Endothelial cell of umbilical vein (primary cell): ENCODE measurements at regions not wholly inside any gene's neighbourhood (a gene's known extent, or its start where the extent isn't known, plus 50 kb on each side); places are given as distances from the start of the nearest gene placed in this dataset.

Experiments used
- BruUV-seq: library from RNA; stranded (reverse); fragments of 400-500 nt; replicated peaks from 2 replicates; lab custom pipeline; 2021; lab: Mats Ljungman, UMichigan
- CTCF ChIA-PET: fragments of 300-600, 350-600 bp; sonication (Branson Sonifier 250); formaldehyde crosslinking; loops from one replicate; lab custom pipeline; 2021; ENCODE audit warnings: antibody characterized with exemption, inconsistent platforms; lab: Charles Lee
- POLR2A ChIA-PET: fragments of 300-600, 350-600 bp; sonication (Branson Sonifier 250); formaldehyde crosslinking; loops from one replicate; lab custom pipeline; 2021; ENCODE audit warnings: antibody characterized with exemption, inconsistent platforms; lab: Charles Lee
- DNase-seq: peaks from one replicate; pipeline ENCODE4 v3.0.0-alpha.2; 2011; ENCODE audit warnings: low read depth, low spot score
- FAIRE-seq: peaks from 2 replicates; lab custom pipeline; 2011; peaks lifted over from hg19 to GRCh38; lab: Jason Lieb, UNC
- H2AFZ ChIP-seq: 2 replicates; pipeline ENCODE4 v1.6.0; 2012; ENCODE audit warnings: low read depth, low read length, control low read depth, inconsistent platforms
- H3K27ac ChIP-seq: 2 replicates; pipeline ENCODE4 v1.5.1; 2011; ENCODE audit warnings: low read depth, mild to moderate bottlenecking, control low read depth, low read length, moderate library complexity; ENCODE audit not compliant: insufficient read depth
- H3K27me3 ChIP-seq, 2 experiments: 2 replicates each; pipeline versions ENCODE4 v1.6.0 to v1.6.1; 2011; ENCODE audit warnings: low read length in 2 of 2, mixed read lengths in 1 of 2; ENCODE audit not compliant: control insufficient read depth in 2 of 2, insufficient read depth in 2 of 2
- H3K36me3 ChIP-seq, 2 experiments: 2 replicates in 1 of 2; 3 replicates in 1 of 2; pipeline ENCODE4 v1.5.1; 2011; ENCODE audit warnings: low read length in 2 of 2, mild to moderate bottlenecking in 1 of 2, moderate library complexity in 1 of 2; ENCODE audit not compliant: control insufficient read depth in 2 of 2, insufficient read depth in 2 of 2; ENCODE audit errors: extremely low read depth in 1 of 2
- H3K4me1 ChIP-seq: 3 replicates; pipeline ENCODE4 v1.5.1; 2011; ENCODE audit warnings: mild to moderate bottlenecking, low read length; ENCODE audit not compliant: control insufficient read depth, insufficient read depth; ENCODE audit errors: extremely low read depth
- H3K4me2 ChIP-seq: 2 replicates; pipeline ENCODE4 v1.6.1; 2011; ENCODE audit warnings: low read length, control low read depth, mixed read lengths; ENCODE audit not compliant: insufficient read depth
- H3K4me3 ChIP-seq, 3 experiments: fragments of 200-600 bp in 1 of 3; sonication (generic), shearing (Covaris generic) in 1 of 3; replicated peaks in 1 of 3; 2 replicates each; pipeline ENCODE4 v1.5.1; 2011 to 2016; ENCODE audit warnings: control low read depth in 3 of 3, low read length in 3 of 3, mild to moderate bottlenecking in 2 of 3, inconsistent platforms in 1 of 3, low read depth in 1 of 3, moderate library complexity in 1 of 3; ENCODE audit not compliant: insufficient read depth in 1 of 3
- H3K79me2 ChIP-seq: 2 replicates; pipeline ENCODE4 v1.6.0; 2012; ENCODE audit warnings: low read length, inconsistent platforms; ENCODE audit not compliant: control insufficient read depth, insufficient read depth
- H3K9ac ChIP-seq: replicated peaks from 2 replicates; pipeline ENCODE3; 2011; ENCODE audit warnings: low read length, control low read depth; ENCODE audit not compliant: insufficient read depth; ENCODE audit errors: extremely low read depth
- H3K9me1 ChIP-seq: replicated peaks from 3 replicates; pipeline ENCODE4 v1.6.0; 2011; ENCODE audit warnings: mild to moderate bottlenecking, low read length; ENCODE audit not compliant: control insufficient read depth, insufficient read depth; ENCODE audit errors: extremely low read depth
- H3K9me3 ChIP-seq: replicated peaks from 2 replicates; pipeline ENCODE4 v1.5.1; 2012; ENCODE audit warnings: low read length, inconsistent platforms; ENCODE audit not compliant: control insufficient read depth, insufficient read depth
- H4K20me1 ChIP-seq: replicated peaks from 2 replicates; pipeline ENCODE3; 2011; ENCODE audit warnings: mild to moderate bottlenecking, low read length; ENCODE audit not compliant: control insufficient read depth, insufficient read depth; ENCODE audit errors: extremely low read depth
- EZH2 ChIP-seq: IDR thresholded peaks from 2 replicates; pipeline ENCODE4 v1.6.1; 2012; ENCODE audit warnings: borderline replicate concordance, low read depth, mild to moderate bottlenecking, moderate library complexity, low read length, inconsistent platforms; ENCODE audit not compliant: severe bottlenecking
- FOS ChIP-seq: IDR thresholded peaks from 2 replicates; pipeline ENCODE4 v1.6.1; 2011; ENCODE audit warnings: mild to moderate bottlenecking, low read length, moderate library complexity, borderline replicate concordance; ENCODE audit not compliant: insufficient read depth
- GATA2 ChIP-seq: IDR thresholded peaks from 2 replicates; pipeline ENCODE4 v1.7.0; 2011; ENCODE audit warnings: low read depth, mild to moderate bottlenecking, moderate library complexity, mixed read lengths, low read length; ENCODE audit not compliant: insufficient read length, insufficient read depth
- JUN ChIP-seq: IDR thresholded peaks from 2 replicates; pipeline ENCODE4 v1.6.1; 2011; ENCODE audit warnings: borderline replicate concordance, low read depth; ENCODE audit not compliant: insufficient read length, insufficient read depth
- MYC ChIP-seq: IDR thresholded peaks from one replicate; pipeline ENCODE4 v1.6.1; 2011; ENCODE audit warnings: mild to moderate bottlenecking, low read depth, low read length
- POLR2A ChIP-seq: IDR thresholded peaks from 2 replicates; pipeline ENCODE4 v1.6.1; 2012; ENCODE audit warnings: low read depth, mild to moderate bottlenecking, control low read depth, low read length
- POLR2AphosphoS5 ChIP-seq: IDR thresholded peaks from 2 replicates; pipeline ENCODE4 v1.6.1; 2012; ENCODE audit warnings: low read depth, mild to moderate bottlenecking, control low read depth, low read length, moderate library complexity; ENCODE audit not compliant: insufficient read depth
- dilution Hi-C: fragments of 300-500 bp; cut with MboI; formaldehyde crosslinking; loops from one replicate; pipeline ENCODE4 v1.15.0; 2019; ENCODE audit warnings: low sequenced_read_pairs; ENCODE audit not compliant: extremely low pct_ligation_motif_present
- intact Hi-C: fragments of 100-400 bp; cut with micrococcal nuclease; formaldehyde crosslinking; loops from one replicate; pipeline ENCODE4 v1.10.0; 2022
- TF ChIP-seq, protein P1 (sequence below), 2 donors: IDR thresholded peaks; 1 replicate in 1 of 2; 2 replicates in 1 of 2; pipeline ENCODE4 v1.5.1; 2011; ENCODE audit warnings: low read length in 2 of 2, mild to moderate bottlenecking in 2 of 2, moderate library complexity in 2 of 2, control low read depth in 1 of 2, inconsistent platforms in 1 of 2, low read depth in 1 of 2; ENCODE audit not compliant: insufficient read depth in 1 of 2; ENCODE audit errors: extremely low read depth in 1 of 2
- TF ChIP-seq, protein P2 (sequence below): IDR thresholded peaks from 2 replicates; pipeline ENCODE4 v1.6.1; 2011; ENCODE audit not compliant: insufficient read depth, insufficient read length

DNA sequence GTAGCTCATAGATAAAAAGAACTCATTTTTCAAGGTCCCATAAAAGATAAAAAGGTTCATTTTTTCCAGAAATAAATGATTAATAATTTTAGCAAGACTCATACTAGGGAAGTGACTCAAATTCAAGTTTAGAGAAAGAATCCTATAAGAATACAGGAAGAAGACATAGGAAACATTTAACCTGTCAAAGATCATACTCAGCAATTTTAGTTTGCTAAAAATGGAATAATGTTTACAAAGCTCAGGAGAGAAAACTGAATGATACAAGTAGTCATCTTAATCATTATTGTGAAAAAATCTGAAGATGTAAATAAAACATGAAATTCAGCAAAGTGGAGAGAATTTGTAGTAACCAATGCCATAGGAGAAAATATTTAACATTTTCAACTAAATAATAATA is 926.6 kb downstream of the TBC1D32 start:
- intact Hi-C loops, result no loop called here

DNA sequence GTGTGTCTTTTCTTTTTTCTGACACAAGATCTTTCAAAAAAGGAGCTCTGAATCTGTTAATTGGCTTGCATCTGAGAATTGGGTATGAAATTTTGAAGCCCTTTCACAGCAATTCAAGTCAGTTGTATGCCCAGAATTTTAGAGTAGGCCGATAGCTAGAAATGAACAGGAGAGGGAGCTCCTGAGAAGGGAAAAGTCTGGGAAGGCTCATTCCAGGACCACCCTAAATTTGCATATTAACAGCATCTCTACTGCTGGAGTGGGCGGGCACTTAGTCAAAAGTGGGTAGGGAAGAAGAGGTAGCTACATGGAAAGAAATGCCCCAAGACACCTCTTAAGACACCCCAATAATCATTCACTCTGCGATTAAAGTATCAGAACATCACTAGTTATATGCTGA is 928.3 kb downstream of the TBC1D32 start:
- DNase-seq (no peak), FAIRE-seq (no peak)
- Histone ChIP-seq H3K27me3 (no peaks in the 10 kb centered on the region), H3K4me2 (no peak overlapping the region), H3K79me2 (no peaks in the 10 kb centered on the region), H4K20me1 (no peaks in the 10 kb centered on the region), H3K27ac (no peak overlapping the region), H3K36me3 (no peaks in the 10 kb centered on the region), H3K9ac (no peak overlapping the region), H2AFZ (no peak overlapping the region), H3K9me1 (no peaks in the 10 kb centered on the region), H3K4me3 (no peak overlapping the region), H3K9me3 (no peaks in the 10 kb centered on the region), H3K4me1 (no peaks in the 10 kb centered on the region)
- CTCF ChIA-PET, result interaction anchor here (1.0 kb wide), 1 partner anchor 10 kb away, joined by 3 read pairs; no protein-coding TSS in a partner anchor
- BruUV-seq, result no TSS peak
- POLR2A ChIA-PET, result no interaction called here
- intact Hi-C loops (no loop called here), dilution Hi-C loops (no loop called here)
- TF ChIP-seq FOS (no peak), JUN (no peak), MYC (no peak), EZH2 (no peak), POLR2A (no peak), GATA2 (no peak), POLR2AphosphoS5 (no peak)
- TF ChIP-seq, protein P1, sequence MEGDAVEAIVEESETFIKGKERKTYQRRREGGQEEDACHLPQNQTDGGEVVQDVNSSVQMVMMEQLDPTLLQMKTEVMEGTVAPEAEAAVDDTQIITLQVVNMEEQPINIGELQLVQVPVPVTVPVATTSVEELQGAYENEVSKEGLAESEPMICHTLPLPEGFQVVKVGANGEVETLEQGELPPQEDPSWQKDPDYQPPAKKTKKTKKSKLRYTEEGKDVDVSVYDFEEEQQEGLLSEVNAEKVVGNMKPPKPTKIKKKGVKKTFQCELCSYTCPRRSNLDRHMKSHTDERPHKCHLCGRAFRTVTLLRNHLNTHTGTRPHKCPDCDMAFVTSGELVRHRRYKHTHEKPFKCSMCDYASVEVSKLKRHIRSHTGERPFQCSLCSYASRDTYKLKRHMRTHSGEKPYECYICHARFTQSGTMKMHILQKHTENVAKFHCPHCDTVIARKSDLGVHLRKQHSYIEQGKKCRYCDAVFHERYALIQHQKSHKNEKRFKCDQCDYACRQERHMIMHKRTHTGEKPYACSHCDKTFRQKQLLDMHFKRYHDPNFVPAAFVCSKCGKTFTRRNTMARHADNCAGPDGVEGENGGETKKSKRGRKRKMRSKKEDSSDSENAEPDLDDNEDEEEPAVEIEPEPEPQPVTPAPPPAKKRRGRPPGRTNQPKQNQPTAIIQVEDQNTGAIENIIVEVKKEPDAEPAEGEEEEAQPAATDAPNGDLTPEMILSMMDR (IDR thresholded peaks at IDR 0.05; ENCODE audit: extremely low read depth in 1 of 2, insufficient read depth in 1 of 2, low read depth in 1 of 2, low read length in 2 of 2), result no peak
- TF ChIP-seq, protein P2, sequence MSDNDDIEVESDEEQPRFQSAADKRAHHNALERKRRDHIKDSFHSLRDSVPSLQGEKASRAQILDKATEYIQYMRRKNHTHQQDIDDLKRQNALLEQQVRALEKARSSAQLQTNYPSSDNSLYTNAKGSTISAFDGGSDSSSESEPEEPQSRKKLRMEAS, result no peak

More for the DNA sequence above, 926.6 kb downstream of the TBC1D32 start:
- Histone ChIP-seq H3K79me2 (no peaks in the 10 kb centered on the region), H3K4me1 (no peaks in the 10 kb centered on the region), H3K36me3 (no peaks in the 10 kb centered on the region), H3K4me2 (no peak overlapping the region), H3K27me3 (no peaks in the 10 kb centered on the region), H4K20me1 (no peaks in the 10 kb centered on the region), H3K4me3 (no peak overlapping the region), H3K9me1 (no peaks in the 10 kb centered on the region), H3K9ac (no peak overlapping the region), H3K27ac (no peak overlapping the region), H2AFZ (no peak overlapping the region), H3K9me3 (no peaks in the 10 kb centered on the region)
- POLR2A ChIA-PET, result no interaction called here
- TF ChIP-seq, protein P1 (IDR thresholded peaks at IDR 0.05; ENCODE audit: extremely low read depth in 1 of 2, insufficient read depth in 1 of 2, low read depth in 1 of 2, low read length in 2 of 2), result no peak
- TF ChIP-seq GATA2 (no peak), FOS (no peak), POLR2A (no peak), EZH2 (no peak)
- TF ChIP-seq, protein P2, result no peak
- CTCF ChIA-PET, result no interaction called here
- dilution Hi-C loops, result no loop called here
- DNase-seq, result no peak
- no TSS peak for BruUV-seq
- FAIRE-seq, result no peak
